NB4 (cell line): ENCODE measurements at regions not wholly inside any gene's neighbourhood (a gene's known extent, or its start where the extent isn't known, plus 50 kb on each side); places are given as distances from the start of the nearest gene placed in this dataset.

Experiments
- MYC ChIP-seq: IDR thresholded peaks from 2 replicates; pipeline ENCODE4 v1.6.1; 2011; ENCODE audit warnings: low read depth, low read length
- POLR2A ChIP-seq: IDR thresholded peaks from 2 replicates; pipeline ENCODE4 v1.6.1; 2011; ENCODE audit warnings: mild to moderate bottlenecking; ENCODE audit not compliant: insufficient read length; ENCODE audit errors: extremely low read depth
- TF ChIP-seq, protein P1 (sequence below): IDR thresholded peaks from one replicate; pipeline ENCODE4 v1.5.1; 2012; ENCODE audit warnings: low read depth, low read length

DNA sequence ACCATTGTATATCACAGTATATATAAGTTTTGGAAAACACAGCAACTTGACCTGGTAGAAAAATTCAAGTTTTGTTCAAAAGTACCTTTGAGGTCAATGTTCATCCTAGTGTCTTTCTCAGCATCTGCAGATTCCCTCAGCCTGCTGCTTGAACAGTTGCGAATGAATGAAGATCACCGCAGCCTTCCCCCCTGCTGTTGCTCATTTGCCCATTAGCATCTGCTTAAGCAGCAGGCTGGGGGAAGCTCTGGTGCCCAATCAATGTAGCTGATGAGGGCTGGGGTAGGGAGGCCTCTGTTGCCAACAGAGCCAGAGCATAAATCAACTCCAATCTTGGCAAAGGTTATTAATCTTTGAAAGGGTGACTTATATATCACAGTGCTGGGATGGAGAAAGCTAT is 586.5 kb upstream of the PTPRD start:
- TF ChIP-seq, protein P1, sequence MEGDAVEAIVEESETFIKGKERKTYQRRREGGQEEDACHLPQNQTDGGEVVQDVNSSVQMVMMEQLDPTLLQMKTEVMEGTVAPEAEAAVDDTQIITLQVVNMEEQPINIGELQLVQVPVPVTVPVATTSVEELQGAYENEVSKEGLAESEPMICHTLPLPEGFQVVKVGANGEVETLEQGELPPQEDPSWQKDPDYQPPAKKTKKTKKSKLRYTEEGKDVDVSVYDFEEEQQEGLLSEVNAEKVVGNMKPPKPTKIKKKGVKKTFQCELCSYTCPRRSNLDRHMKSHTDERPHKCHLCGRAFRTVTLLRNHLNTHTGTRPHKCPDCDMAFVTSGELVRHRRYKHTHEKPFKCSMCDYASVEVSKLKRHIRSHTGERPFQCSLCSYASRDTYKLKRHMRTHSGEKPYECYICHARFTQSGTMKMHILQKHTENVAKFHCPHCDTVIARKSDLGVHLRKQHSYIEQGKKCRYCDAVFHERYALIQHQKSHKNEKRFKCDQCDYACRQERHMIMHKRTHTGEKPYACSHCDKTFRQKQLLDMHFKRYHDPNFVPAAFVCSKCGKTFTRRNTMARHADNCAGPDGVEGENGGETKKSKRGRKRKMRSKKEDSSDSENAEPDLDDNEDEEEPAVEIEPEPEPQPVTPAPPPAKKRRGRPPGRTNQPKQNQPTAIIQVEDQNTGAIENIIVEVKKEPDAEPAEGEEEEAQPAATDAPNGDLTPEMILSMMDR, result no peak
- TF ChIP-seq POLR2A, result no peak
- TF ChIP-seq MYC, result no peak
